OCI-M1 (cell line): ENCODE measurements at regions not wholly inside any gene's neighbourhood (a gene's known extent, or its start where the extent isn't known, plus 50 kb on each side); places are given as distances from the start of the nearest gene placed in this dataset.
"Not testable (repeated sequence)": the region's sequence is repeated elsewhere in the genome, so short reads cannot be mapped to it uniquely, and the experiment has no call there.

ENCODE experiments used
- DNase-seq: peaks from one replicate; lab custom pipeline; 2025; lab: John Stamatoyannopoulos, UW

- not testable (repeated sequence) for DNase-seq
Observed at GRCh38 chr5:89634176-89634575, 751.2 kb upstream of the MEF2C start.

GRCh38 chr5:89630064-89630463 is 747.1 kb upstream of the MEF2C start:
- DNase-seq = not testable (repeated sequence)

- DNase-seq = no peak
Observed at GRCh38 chr5:89628876-89629635, 746.1 kb upstream of the MEF2C start.

- DNase-seq = no peak
Observed at GRCh38 chr5:89615839-89616518, 733.0 kb upstream of the MEF2C start.

GRCh38 chr5:89613222-89613956 is 730.4 kb upstream of the MEF2C start:
- peak; percentile 37 for DNase-seq

- no peak for DNase-seq
Observed at GRCh38 chr5:89606939-89607534, 724.1 kb upstream of the MEF2C start.

GRCh38 chr5:89604342-89604741 is 721.4 kb upstream of the MEF2C start:
- DNase-seq = no peak

- no peak for DNase-seq
Observed at GRCh38 chr5:89601880-89602279, 718.9 kb upstream of the MEF2C start.

- no peak for DNase-seq
Observed at GRCh38 chr5:89597878-89598277, 714.9 kb upstream of the MEF2C start.

- DNase-seq = no peak
Observed at GRCh38 chr5:89596821-89597220, 713.8 kb upstream of the MEF2C start.

GRCh38 chr5:89595056-89595455 is 712.1 kb upstream of the MEF2C start:
- DNase-seq = peak; percentile 16

- DNase-seq = no peak
Observed at GRCh38 chr5:89584339-89584956, 701.5 kb upstream of the MEF2C start.

GRCh38 chr5:89583534-89583933 is 700.5 kb upstream of the MEF2C start:
- no peak for DNase-seq

GRCh38 chr5:89582768-89583339 is 699.9 kb upstream of the MEF2C start:
- no peak for DNase-seq

- no peak for DNase-seq
Observed at GRCh38 chr5:89580976-89581375, 698.0 kb upstream of the MEF2C start.

GRCh38 chr5:89575319-89575718 is 692.3 kb upstream of the MEF2C start:
- no peak for DNase-seq

- no peak for DNase-seq
Observed at GRCh38 chr5:89573345-89573744, 690.4 kb upstream of the MEF2C start.

- DNase-seq = peak; percentile 27
Observed at GRCh38 chr5:89572696-89573095, 689.7 kb upstream of the MEF2C start.

GRCh38 chr5:89570557-89570956 is 687.6 kb upstream of the MEF2C start:
- no peak for DNase-seq

GRCh38 chr5:89566340-89566739 is 683.4 kb upstream of the MEF2C start:
- no peak for DNase-seq

- DNase-seq = no peak
Observed at GRCh38 chr5:89560696-89561095, 677.7 kb upstream of the MEF2C start.
